Right lobe of liver (tissue), 6 donors: ENCODE measurements at regions not wholly inside any gene's neighbourhood (a gene's known extent, or its start where the extent isn't known, plus 50 kb on each side); places are given as distances from the start of the nearest gene placed in this dataset.

Source experiments
- ATAC-seq, 4 donors: fragments of 200-7000 bp; cut with Tn5 transposase; one replicate each; pipeline ENCODE4 v1.9.1; 2020; ENCODE audit warnings: mild to moderate bottlenecking in 4 of 4, moderate library complexity in 4 of 4
- DNase-seq, 3 donors: peaks; one replicate each; pipeline ENCODE4 v3.0.0-alpha.2; 2020
- H3K27ac ChIP-seq, 3 donors: fragments of 200-600 bp; one replicate each; pipeline ENCODE4 v1.8.0; 2022
- H3K27me3 ChIP-seq, 2 donors: fragments of 200-600 bp; one replicate each; pipeline ENCODE4 v1.8.0; 2022
- H3K36me3 ChIP-seq, 4 donors: fragments of 200-600 bp; sonication (generic) in 1 of 4; one replicate each; pipeline versions ENCODE4 v1.5.1 to v1.8.0; 2017 to 2022; ENCODE audit warnings: control low read depth in 1 of 4
- H3K4me1 ChIP-seq, 4 donors: fragments of 200-600 bp; sonication (generic) in 1 of 4; one replicate each; pipeline versions ENCODE4 v1.5.1 to v1.8.0; 2017 to 2022; ENCODE audit warnings: control low read depth in 1 of 4
- H3K4me3 ChIP-seq, 3 donors: fragments of 200-600 bp; one replicate each; pipeline ENCODE4 v1.8.0; 2022
- H3K9me3 ChIP-seq, 4 donors: fragments of 200-600 bp; sonication (generic) in 1 of 4; one replicate each; pipeline versions ENCODE4 v1.5.1 to v1.8.0; 2017 to 2022; ENCODE audit warnings: control low read depth in 1 of 4
- POLR2A ChIP-seq: fragments of 450-650 bp; IDR thresholded peaks from one replicate; pipeline ENCODE4 v1.6.1; 2017; ENCODE audit warnings: antibody characterized with exemption, mild to moderate bottlenecking
- WGBS: methylation state at CpG from one replicate; pipeline ENCODE4 v1.1.6; 2018; ENCODE audit warnings: low coverage, low lambda C conversion rate; ENCODE audit not compliant: insufficient coverage; ENCODE audit errors: missing lambda C conversion rate; 5-methylcytosine and 5-hydroxymethylcytosine counted together
- intact Hi-C, 2 donors: fragments of 100-400 bp; cut with DNase I; formaldehyde crosslinking; loops; one replicate each; pipeline versions ENCODE4 v1.11.2 to v1.14.1; 2022
- TF ChIP-seq, protein P1 (sequence below), 4 donors: fragments of 200-600 bp in 3 of 4; fragments of 450-650 bp in 1 of 4; IDR thresholded peaks; one replicate each; pipeline versions ENCODE4 v1.5.1 to v1.8.0; 2016 to 2022; ENCODE audit warnings: antibody characterized with exemption in 4 of 4, mild to moderate bottlenecking in 2 of 4
- donor health status: DM: no; HTN: yes; CAD: no.
- donor health status: DM: no; HTN: no; CAD: no.
- donor health status: DM: no; HTN: no; CAD: no.
- donor health status: DM: no; HTN: yes; CAD: no.
- donor health status: DM: no; HTN: yes; CAD: no.

- no peaks in the 10 kb centered on the region for H3K36me3 ChIP-seq
- ATAC-seq (peak; percentile 38 to 63 (median 46)), DNase-seq (no peak)
- intact Hi-C loops: no loop called here
- WGBS: 50% methylated on average over 1 of the region's 1 CpG
- no peak for TF ChIP-seq POLR2A
- TF ChIP-seq, protein P1, sequence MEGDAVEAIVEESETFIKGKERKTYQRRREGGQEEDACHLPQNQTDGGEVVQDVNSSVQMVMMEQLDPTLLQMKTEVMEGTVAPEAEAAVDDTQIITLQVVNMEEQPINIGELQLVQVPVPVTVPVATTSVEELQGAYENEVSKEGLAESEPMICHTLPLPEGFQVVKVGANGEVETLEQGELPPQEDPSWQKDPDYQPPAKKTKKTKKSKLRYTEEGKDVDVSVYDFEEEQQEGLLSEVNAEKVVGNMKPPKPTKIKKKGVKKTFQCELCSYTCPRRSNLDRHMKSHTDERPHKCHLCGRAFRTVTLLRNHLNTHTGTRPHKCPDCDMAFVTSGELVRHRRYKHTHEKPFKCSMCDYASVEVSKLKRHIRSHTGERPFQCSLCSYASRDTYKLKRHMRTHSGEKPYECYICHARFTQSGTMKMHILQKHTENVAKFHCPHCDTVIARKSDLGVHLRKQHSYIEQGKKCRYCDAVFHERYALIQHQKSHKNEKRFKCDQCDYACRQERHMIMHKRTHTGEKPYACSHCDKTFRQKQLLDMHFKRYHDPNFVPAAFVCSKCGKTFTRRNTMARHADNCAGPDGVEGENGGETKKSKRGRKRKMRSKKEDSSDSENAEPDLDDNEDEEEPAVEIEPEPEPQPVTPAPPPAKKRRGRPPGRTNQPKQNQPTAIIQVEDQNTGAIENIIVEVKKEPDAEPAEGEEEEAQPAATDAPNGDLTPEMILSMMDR (IDR thresholded peaks at IDR 0.05): no peak
- no peaks in the 10 kb centered on the region for H3K9me3 ChIP-seq
- no peaks in the 10 kb centered on the region for H3K4me1 ChIP-seq
- H3K27me3 ChIP-seq: no peaks in the 10 kb centered on the region
- no peak overlapping the region for H3K27ac ChIP-seq
- H3K4me3 ChIP-seq: no peak overlapping the region
These were observed 171.4 kb upstream of the NPY2R start for GRCh38 chr4:155037031-155037430.

DNA sequence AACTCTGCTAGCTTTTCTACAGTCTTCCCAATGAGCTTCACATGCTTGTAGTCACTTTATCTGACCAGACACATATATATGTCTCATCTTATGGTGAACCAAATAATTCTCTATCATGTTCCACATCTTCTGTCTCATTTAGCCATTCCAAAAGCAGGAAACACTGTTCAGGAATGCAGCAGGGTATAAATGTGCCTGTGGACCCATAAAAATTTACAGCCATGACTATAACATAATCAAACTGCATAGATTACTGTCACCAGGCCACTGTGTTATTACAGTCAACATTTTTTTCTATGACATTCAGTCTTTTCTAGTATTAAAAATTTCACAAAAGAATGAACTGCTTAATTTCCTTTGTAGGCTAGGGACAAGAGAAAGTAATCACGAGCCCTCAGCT, 170.0 kb upstream of the NPY2R start:
- ATAC-seq: no peak
- Histone ChIP-seq H3K27ac (no peak overlapping the region), H3K36me3 (no peaks in the 10 kb centered on the region)

DNA sequence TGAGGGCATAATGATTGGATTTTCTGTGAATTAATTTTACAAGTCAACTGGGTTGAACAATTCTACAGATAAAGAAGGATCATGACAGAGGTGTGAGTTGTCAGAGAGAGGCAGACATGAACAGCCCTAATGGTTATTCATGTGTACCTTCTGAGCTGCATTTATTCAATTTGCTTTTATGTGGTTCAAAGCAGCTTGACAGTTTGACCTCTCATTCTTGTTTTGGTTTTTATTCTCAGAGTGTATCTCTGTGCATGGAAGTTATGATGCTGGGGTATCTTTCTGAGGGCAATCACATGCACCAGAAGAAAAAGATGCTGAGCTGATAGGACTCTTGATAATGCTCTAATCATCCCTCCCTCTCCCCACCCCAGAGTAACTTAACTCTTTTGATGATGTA, 169.3 kb upstream of the NPY2R start:
- no peak overlapping the region for H3K4me3 ChIP-seq
- no peaks in the 10 kb centered on the region for H3K9me3 ChIP-seq
- intact Hi-C loops: no loop called here
- H3K4me1 ChIP-seq: no peaks in the 10 kb centered on the region
- TF ChIP-seq, protein P1 (IDR thresholded peaks at IDR 0.05): no peak
- no peak for TF ChIP-seq POLR2A
- DNase-seq (no peak), ATAC-seq (no peak)
- H3K27me3 ChIP-seq: no peaks in the 10 kb centered on the region
- no peak overlapping the region for H3K27ac ChIP-seq
- no peaks in the 10 kb centered on the region for H3K36me3 ChIP-seq

More for the DNA sequence above, 170.0 kb upstream of the NPY2R start:
- Histone ChIP-seq H3K27me3 (no peaks in the 10 kb centered on the region), H3K4me1 (no peaks in the 10 kb centered on the region), H3K4me3 (no peak overlapping the region), H3K9me3 (no peaks in the 10 kb centered on the region)
- WGBS: 68% methylated on average over 1 of the region's 1 CpG
- TF ChIP-seq, protein P1 (IDR thresholded peaks at IDR 0.05): no peak
- no peak for TF ChIP-seq POLR2A
- no peak for DNase-seq
- intact Hi-C loops: no loop called here

DNA sequence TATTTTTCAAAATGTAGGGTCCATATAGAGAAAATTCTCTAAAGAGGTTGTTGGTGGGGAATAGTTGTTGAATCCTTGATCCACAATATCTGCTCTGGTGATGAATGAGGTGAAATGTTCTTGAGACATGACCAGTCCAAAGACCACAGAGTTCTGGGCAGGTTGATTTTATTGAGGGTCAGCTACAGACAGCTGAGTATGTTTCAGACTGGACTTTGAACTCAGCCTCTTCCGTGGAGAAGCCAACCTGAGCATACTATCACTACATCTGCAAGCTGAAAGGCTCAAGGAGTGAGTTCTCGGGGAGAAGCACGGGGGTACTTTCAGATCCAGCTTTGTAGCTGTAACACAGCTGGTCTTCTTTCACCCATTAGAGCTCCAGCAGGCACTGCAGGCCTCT, 168.4 kb upstream of the NPY2R start:
- 33% methylated on average over 1 of the region's 3 CpGs for WGBS

More for the DNA sequence above, 168.4 kb upstream of the NPY2R start:
- no peaks in the 10 kb centered on the region for H3K36me3 ChIP-seq
- ATAC-seq (no peak), DNase-seq (no peak)
- no peaks in the 10 kb centered on the region for H3K9me3 ChIP-seq
- H3K4me3 ChIP-seq: no peak overlapping the region
- intact Hi-C loops: no loop called here
- H3K27me3 ChIP-seq: no peaks in the 10 kb centered on the region
- no peak overlapping the region for H3K27ac ChIP-seq
- TF ChIP-seq, protein P1 (IDR thresholded peaks at IDR 0.05): no peak
- TF ChIP-seq POLR2A: no peak
- H3K4me1 ChIP-seq: no peaks in the 10 kb centered on the region
